Psoas muscle (tissue), 7 donors: ENCODE measurements at regions not wholly inside any gene's neighbourhood (a gene's known extent, or its start where the extent isn't known, plus 50 kb on each side); places are given as distances from the start of the nearest gene placed in this dataset.

Experiments
- ATAC-seq, 4 donors: fragments of 200-7000 bp; cut with Tn5 transposase; one replicate each; pipeline ENCODE4 v1.9.1; 2020; ENCODE audit warnings: moderate library complexity in 3 of 4, mild to moderate bottlenecking in 2 of 4
- DNase-seq, 2 donors: peaks; one replicate each; pipeline ENCODE4 v3.0.0-alpha.2; 2020
- H3K27ac ChIP-seq: fragments of 200-600 bp; one replicate; pipeline ENCODE4 v1.8.0; 2022
- H3K27me3 ChIP-seq, 3 donors: fragments of 200-600 bp in 1 of 3; one replicate each; pipeline versions ENCODE4 v1.6.1 to v1.8.0; 2013 to 2022; ENCODE audit warnings: low read length in 2 of 3, mild to moderate bottlenecking in 2 of 3, moderate library complexity in 1 of 3; ENCODE audit not compliant: insufficient read depth in 3 of 3
- H3K36me3 ChIP-seq, 2 donors: fragments of 200-600 bp in 1 of 2; one replicate each; pipeline versions ENCODE4 v1.6.1 to v1.8.0; 2013 to 2022; ENCODE audit warnings: low read depth in 1 of 2, mild to moderate bottlenecking in 1 of 2, moderate library complexity in 1 of 2; ENCODE audit not compliant: insufficient read depth in 1 of 2
- H3K4me1 ChIP-seq: fragments of 200-600 bp; one replicate; pipeline ENCODE4 v1.8.0; 2022
- H3K4me3 ChIP-seq: fragments of 200-600 bp; one replicate; pipeline ENCODE4 v1.8.0; 2022; ENCODE audit warnings: mild to moderate bottlenecking
- H3K9me3 ChIP-seq: fragments of 200-600 bp; one replicate; pipeline ENCODE4 v1.8.0; 2022
- CTCF ChIP-seq: fragments of 200-600 bp; IDR thresholded peaks from one replicate; pipeline ENCODE4 v1.8.0; 2022; ENCODE audit warnings: antibody characterized with exemption
- WGBS, 3 donors: extraction: QIAGEN DNeasy Blood & Tissue Kit; methylation state at CpG; one replicate each; pipeline versions ENCODE4 v1.1.6 to v1.1.7; 2013; 5-methylcytosine and 5-hydroxymethylcytosine counted together
- intact Hi-C, 2 donors: fragments of 100-400 bp; cut with DNase I; formaldehyde crosslinking; loops; one replicate each; pipeline versions ENCODE4 v1.11.0 to v1.14.2; 2022
- donor health status: healthy with polysubstance abuse.
- donor health status: DM: no; HTN: no; CAD: no; lungs with moderate emphysema.
- donor health status: Bipolar disorder and iron deficiency.
- donor health status: healthy.
- donor health status: DM: yes; HTN: yes; CAD: no.
- donor health status: DM: no; HTN: no; CAD: no.
- donor health status: DM: yes; HTN: yes; CAD: no.

GRCh38 chr2:16264491-16264890, 324.1 kb downstream of the MYCN start:
- no peak for TF ChIP-seq CTCF
- intact Hi-C loops, result no loop called here
- no peaks in the 10 kb centered on the region for H3K4me1 ChIP-seq

DNA sequence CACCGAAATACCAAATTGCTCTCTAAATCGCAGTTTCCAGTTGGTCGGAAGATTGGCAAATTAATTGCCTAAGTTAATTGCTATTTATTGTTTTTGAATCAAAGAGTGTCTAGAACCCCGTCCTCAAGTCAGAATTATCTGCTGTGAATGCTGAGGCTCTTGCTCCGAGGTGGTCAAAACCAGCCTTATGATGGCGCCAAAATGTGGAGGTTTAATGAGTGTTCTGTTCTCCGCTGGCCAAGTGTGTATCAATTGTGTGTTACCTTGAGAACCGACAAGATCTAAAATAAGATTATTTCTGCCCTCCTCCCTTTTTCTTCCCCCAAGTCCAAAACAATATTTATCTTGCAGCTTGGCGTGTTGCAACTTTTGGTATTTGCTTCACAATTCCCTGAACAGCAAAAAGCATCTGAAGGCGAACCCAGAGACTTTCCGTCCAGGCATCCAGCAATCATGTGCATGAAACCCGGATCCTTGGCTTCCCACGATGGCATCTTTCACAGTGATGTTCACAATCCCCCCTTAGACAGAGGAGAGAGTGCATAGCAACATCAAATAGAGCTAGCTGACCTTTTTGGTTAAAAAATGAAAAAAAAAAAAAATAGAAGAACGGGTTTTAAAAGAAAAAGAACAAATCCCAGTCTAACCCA, 323.0 kb downstream of the MYCN start:
- no peak overlapping the region for H3K4me3 ChIP-seq
- no peaks in the 10 kb centered on the region for H3K27me3 ChIP-seq
- H3K9me3 ChIP-seq, result peaks cover 3% of the 10 kb centered on the region
- TF ChIP-seq CTCF, result no peak
- DNase-seq (no peak), ATAC-seq (no peak)
- no peak overlapping the region for H3K27ac ChIP-seq
- 90 to 93% (median 92%) methylated on average over 14 of the region's 14 CpGs for WGBS, 3 donors
- intact Hi-C loops, result no loop called here
- no peaks in the 10 kb centered on the region for H3K36me3 ChIP-seq
- H3K4me1 ChIP-seq, result no peaks in the 10 kb centered on the region

More at GRCh38 chr2:16264491-16264890, 324.1 kb downstream of the MYCN start:
- no peak overlapping the region for H3K27ac ChIP-seq
- peaks cover 3% of the 10 kb centered on the region for H3K9me3 ChIP-seq
- WGBS, 3 donors, result 94 to 96% (median 94%) methylated on average over 4 of the region's 4 CpGs
- H3K36me3 ChIP-seq, result no peaks in the 10 kb centered on the region
- no peak for DNase-seq
- no peaks in the 10 kb centered on the region for H3K27me3 ChIP-seq
- H3K4me3 ChIP-seq, result no peak overlapping the region
- ATAC-seq, result no peak

GRCh38 chr2:16262526-16263178, 322.3 kb downstream of the MYCN start:
- Histone ChIP-seq H3K4me1 (no peaks in the 10 kb centered on the region), H3K36me3 (no peaks in the 10 kb centered on the region), H3K4me3 (no peak overlapping the region), H3K27ac (no peak overlapping the region), H3K9me3 (peaks cover 3% of the 10 kb centered on the region), H3K27me3 (no peaks in the 10 kb centered on the region)
- 84 to 86% (median 85%) methylated on average over 11 of the region's 11 CpGs for WGBS, 3 donors
- ATAC-seq, result no peak
- DNase-seq, result no peak
- TF ChIP-seq CTCF, result no peak
- intact Hi-C loops, result no loop called here

DNA sequence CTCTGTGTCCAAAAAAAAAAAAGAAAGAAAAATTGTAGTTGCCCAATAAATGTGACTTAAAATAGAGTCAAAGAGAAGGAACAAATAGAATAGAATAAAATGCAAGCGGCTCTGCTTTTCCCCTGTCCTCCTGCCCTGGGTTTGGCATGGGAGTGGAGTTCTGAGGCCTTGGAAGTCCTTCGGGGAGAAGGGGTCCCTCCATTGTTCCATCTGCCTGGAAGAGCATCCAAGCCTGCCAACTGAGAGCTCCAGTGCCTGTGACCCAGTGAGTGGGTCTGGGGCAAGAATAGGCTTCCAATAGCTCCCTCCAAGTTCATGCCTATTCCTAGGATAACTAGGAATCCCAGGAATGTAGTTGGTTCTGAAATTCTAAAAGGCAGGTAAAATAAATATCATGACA, 321.4 kb downstream of the MYCN start:
- DNase-seq (no peak), ATAC-seq (no peak)
- H3K4me1 ChIP-seq, result no peaks in the 10 kb centered on the region
- no peak overlapping the region for H3K27ac ChIP-seq
- no peaks in the 10 kb centered on the region for H3K9me3 ChIP-seq
- WGBS, 3 donors, result 86 to 89% (median 86%) methylated on average over 2 of the region's 2 CpGs
- intact Hi-C loops, result no loop called here
- H3K4me3 ChIP-seq, result no peak overlapping the region
- no peaks in the 10 kb centered on the region for H3K36me3 ChIP-seq
- no peak for TF ChIP-seq CTCF
- no peaks in the 10 kb centered on the region for H3K27me3 ChIP-seq
